ENCODE measurements at regions not wholly inside any gene's neighbourhood (a gene's known extent, or its start where the extent isn't known, plus 50 kb on each side); places are given as distances from the start of the nearest gene placed in this dataset.

DNA sequence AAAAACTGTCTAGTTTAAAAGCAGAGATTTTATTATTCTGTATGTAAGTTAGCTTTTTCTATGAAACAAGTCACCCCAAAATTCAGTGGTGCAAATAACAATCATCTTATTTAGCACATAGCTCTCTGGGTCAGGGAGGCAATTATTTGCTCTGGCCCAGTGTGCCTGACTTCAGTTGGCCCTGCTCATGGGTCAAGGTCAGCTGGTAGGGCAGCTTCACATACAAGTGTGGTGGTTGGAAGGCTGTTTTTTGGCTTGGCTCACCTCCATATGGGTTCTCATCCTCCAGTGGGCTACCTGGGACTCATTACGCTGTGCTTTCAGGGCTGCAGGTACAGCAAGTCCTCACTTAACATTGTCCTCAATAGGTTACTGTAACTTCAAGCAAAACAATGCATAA is 228.6 kb downstream of the NR2F2 start:
- H3K9me3 Mint-ChIP-seq: peaks cover 3% of the 10 kb centered on the region

DNA sequence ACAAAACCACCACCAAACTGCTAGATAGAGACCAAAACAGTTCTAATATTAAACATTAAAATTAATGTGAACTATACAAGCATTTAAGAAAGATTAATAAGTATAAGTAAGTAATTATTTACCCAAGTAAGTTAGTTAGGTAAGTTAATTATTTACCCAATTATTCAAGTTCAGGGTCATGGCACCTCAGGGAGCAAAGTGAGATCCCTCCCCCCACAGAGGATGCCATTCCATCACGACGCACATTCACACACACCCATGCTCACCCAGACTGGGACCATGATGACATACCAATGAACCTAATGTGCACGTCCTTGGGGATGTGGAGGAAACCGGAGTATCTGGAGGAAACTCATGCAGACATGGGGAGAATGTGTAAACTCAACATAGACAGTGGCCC is 229.1 kb downstream of the NR2F2 start:
- Mint-ChIP-seq H3K4me3 (no peak overlapping the region), H3K27me3 (ENCODE audit: insufficient read depth) (no peaks in the 10 kb centered on the region), H3K9me3 (peaks cover 3% of the 10 kb centered on the region), H3K4me1 (ENCODE audit: low read depth) (no peaks in the 10 kb centered on the region), H3K36me3 (ENCODE audit: low read depth) (no peaks in the 10 kb centered on the region), H3K27ac (no peak overlapping the region)
- intact Hi-C loops (cut with micrococcal nuclease): no loop called here
- no peak for DNase-seq (ENCODE audit: low spot score)

More for the DNA sequence above, 228.6 kb downstream of the NR2F2 start:
- H3K36me3 Mint-ChIP-seq (ENCODE audit: low read depth): no peaks in the 10 kb centered on the region
- DNase-seq (ENCODE audit: low spot score): no peak
- H3K27ac Mint-ChIP-seq: no peak overlapping the region
- H3K27me3 Mint-ChIP-seq (ENCODE audit: insufficient read depth): peaks cover 1% of the 10 kb centered on the region
- intact Hi-C loops (cut with micrococcal nuclease): no loop called here
- H3K4me1 Mint-ChIP-seq (ENCODE audit: low read depth): no peaks in the 10 kb centered on the region
- no peak overlapping the region for H3K4me3 Mint-ChIP-seq

DNA sequence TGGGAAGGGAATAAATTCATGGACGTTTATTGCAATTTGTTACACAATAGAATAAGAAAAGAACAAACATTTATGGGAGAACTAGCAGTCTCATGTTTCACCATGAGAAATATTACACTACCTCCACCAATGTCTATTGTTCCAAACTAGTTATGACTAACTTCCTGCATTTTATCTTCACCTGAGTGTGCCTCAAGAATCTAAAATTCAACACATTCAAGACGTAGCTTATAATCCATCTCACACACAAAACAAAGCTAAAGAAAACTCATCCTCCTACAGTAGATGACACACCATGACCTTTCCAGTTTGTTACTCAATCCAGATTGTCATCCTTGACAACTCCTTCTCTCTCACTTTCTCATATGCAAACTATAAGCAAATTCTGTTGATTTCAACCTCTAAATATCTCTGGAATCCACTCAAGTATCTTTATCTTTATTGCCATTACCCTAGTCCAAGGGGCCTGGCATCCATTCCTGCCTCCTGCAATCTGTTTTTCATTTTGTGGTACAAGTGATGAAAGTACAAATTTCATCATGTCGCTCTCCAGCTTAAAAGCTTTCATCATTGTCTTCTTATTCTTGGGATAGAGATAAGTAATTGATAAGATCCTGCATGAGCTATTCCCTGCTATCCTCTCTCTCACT is 229.9 kb downstream of the NR2F2 start:
- Mint-ChIP-seq H3K4me3 (no peak overlapping the region), H3K9me3 (peaks cover 1% of the 10 kb centered on the region), H3K27ac (no peak overlapping the region), H3K4me1 (ENCODE audit: low read depth) (no peaks in the 10 kb centered on the region), H3K36me3 (ENCODE audit: low read depth) (no peaks in the 10 kb centered on the region), H3K27me3 (ENCODE audit: insufficient read depth) (no peaks in the 10 kb centered on the region)
- intact Hi-C loops (cut with micrococcal nuclease): no loop called here
- DNase-seq (ENCODE audit: low spot score): no peak

DNA sequence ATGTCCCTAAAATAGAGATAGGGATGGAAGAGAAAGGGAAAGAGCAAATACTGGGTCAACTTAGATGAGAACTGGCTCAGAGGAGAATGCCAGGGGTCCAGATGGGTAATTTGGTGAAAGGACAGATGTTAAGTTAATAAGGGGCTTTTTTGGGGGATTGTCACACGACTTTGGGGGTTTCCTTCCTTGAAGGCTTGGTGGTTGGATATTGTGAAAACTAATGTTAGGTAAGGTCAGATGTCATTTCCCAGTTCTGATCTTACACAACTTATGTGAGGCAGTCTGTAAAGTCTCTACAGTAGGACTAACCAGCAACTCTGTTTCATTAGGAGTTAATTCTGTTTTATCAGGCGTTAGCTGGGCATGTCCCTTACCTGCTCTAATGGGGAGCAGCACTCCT is 231.1 kb downstream of the NR2F2 start:
- Mint-ChIP-seq H3K36me3 (ENCODE audit: low read depth) (no peaks in the 10 kb centered on the region), H3K27ac (no peak overlapping the region), H3K4me1 (ENCODE audit: low read depth) (no peaks in the 10 kb centered on the region), H3K27me3 (ENCODE audit: insufficient read depth) (no peaks in the 10 kb centered on the region), H3K4me3 (no peak overlapping the region), H3K9me3 (no peaks in the 10 kb centered on the region)
- DNase-seq (ENCODE audit: low spot score): no peak
- intact Hi-C loops (cut with micrococcal nuclease): no loop called here

DNA sequence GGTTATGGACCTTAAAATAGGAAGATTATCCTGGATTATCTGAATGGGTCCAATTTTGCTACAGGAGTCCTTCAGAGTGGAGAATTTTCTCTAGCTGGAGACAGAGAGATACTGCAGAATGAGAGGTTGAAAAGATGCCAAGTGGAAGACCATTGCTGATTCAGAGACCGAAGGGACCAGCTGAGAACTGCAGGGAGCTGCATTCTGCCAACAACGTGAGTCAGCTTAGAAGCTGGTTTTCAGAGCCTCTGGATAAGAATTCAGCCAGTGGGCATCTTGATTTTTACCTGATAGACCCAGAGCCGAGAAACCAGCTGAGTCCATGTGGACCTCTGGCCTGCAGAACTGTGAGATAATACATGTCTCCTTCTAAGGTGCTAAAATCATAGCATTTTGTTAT is 234.0 kb downstream of the NR2F2 start:
- Mint-ChIP-seq H3K27me3 (ENCODE audit: insufficient read depth) (no peaks in the 10 kb centered on the region), H3K4me1 (ENCODE audit: low read depth) (no peaks in the 10 kb centered on the region), H3K4me3 (no peak overlapping the region), H3K27ac (no peak overlapping the region), H3K9me3 (no peaks in the 10 kb centered on the region), H3K36me3 (ENCODE audit: low read depth) (no peaks in the 10 kb centered on the region)
- intact Hi-C loops (cut with micrococcal nuclease): no loop called here
- DNase-seq (ENCODE audit: low spot score): no peak

- Mint-ChIP-seq H3K4me1 (ENCODE audit: low read depth) (no peaks in the 10 kb centered on the region), H3K27me3 (ENCODE audit: insufficient read depth) (no peaks in the 10 kb centered on the region), H3K4me3 (no peak overlapping the region), H3K36me3 (ENCODE audit: low read depth) (no peaks in the 10 kb centered on the region), H3K27ac (no peak overlapping the region), H3K9me3 (no peaks in the 10 kb centered on the region)
- intact Hi-C loops (cut with micrococcal nuclease): no loop called here
- no peak for DNase-seq (ENCODE audit: low spot score)
Measured at GRCh38 chr15:96565266-96565665, 234.8 kb downstream of the NR2F2 start.

- H3K4me1 Mint-ChIP-seq (ENCODE audit: low read depth): no peaks in the 10 kb centered on the region
- H3K9me3 Mint-ChIP-seq: no peaks in the 10 kb centered on the region
- H3K27ac Mint-ChIP-seq: no peak overlapping the region
- H3K4me3 Mint-ChIP-seq: no peak overlapping the region
- H3K27me3 Mint-ChIP-seq (ENCODE audit: insufficient read depth): no peaks in the 10 kb centered on the region
- no peak for DNase-seq (ENCODE audit: low spot score)
- no peaks in the 10 kb centered on the region for H3K36me3 Mint-ChIP-seq (ENCODE audit: low read depth)
- intact Hi-C loops (cut with micrococcal nuclease): no loop called here
Measured at GRCh38 chr15:96574782-96575181, 244.3 kb downstream of the NR2F2 start.

DNA sequence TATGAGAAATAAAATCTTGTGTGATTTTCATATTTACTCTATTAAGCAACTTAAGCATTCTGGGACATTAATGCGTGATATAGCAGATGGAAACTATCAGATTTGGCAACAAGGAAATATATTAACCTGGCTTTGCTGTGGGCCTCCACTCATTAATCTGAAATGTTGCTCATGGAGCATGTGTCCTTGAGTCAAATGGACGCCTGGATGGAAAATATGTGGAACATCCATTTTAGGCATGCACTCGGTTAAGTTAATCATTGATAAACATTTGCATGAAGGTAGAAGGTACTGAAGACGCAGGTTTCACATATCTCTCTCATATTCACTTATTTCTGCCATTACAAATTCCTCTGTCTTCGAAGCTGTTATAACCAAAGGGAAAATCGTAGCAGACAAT is 246.1 kb downstream of the NR2F2 start:
- no peak overlapping the region for H3K27ac Mint-ChIP-seq
- no peaks in the 10 kb centered on the region for H3K36me3 Mint-ChIP-seq (ENCODE audit: low read depth)

DNA sequence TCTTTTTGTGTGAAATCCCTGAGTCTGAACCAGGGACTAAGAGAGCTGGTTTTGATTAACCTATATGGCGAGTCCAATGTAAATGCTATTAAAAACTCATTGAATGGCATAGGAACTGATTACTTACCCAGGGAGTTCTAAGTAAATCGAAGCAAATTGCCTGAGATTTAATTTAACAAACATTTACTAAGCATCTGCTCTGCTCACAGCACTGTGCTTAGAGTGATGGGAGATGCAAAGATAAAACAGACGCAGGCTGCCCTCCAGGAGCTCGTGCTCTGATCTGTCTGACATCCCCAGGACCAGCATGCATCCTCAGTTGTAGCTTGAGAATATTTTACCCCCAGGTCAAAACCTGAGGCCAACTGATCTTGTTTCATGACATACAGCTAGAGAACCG is 247.9 kb downstream of the NR2F2 start:
- intact Hi-C loops (cut with micrococcal nuclease): no loop called here
- H3K9me3 Mint-ChIP-seq: no peaks in the 10 kb centered on the region
- H3K27me3 Mint-ChIP-seq (ENCODE audit: insufficient read depth): no peaks in the 10 kb centered on the region
- no peaks in the 10 kb centered on the region for H3K36me3 Mint-ChIP-seq (ENCODE audit: low read depth)
- no peaks in the 10 kb centered on the region for H3K4me1 Mint-ChIP-seq (ENCODE audit: low read depth)
- no peak for DNase-seq (ENCODE audit: low spot score)
- no peak overlapping the region for H3K4me3 Mint-ChIP-seq
- H3K27ac Mint-ChIP-seq: no peak overlapping the region

More for the DNA sequence above, 246.1 kb downstream of the NR2F2 start:
- no peaks in the 10 kb centered on the region for H3K9me3 Mint-ChIP-seq
- H3K27me3 Mint-ChIP-seq (ENCODE audit: insufficient read depth): no peaks in the 10 kb centered on the region
- intact Hi-C loops (cut with micrococcal nuclease): no loop called here
- no peak overlapping the region for H3K4me3 Mint-ChIP-seq
- DNase-seq (ENCODE audit: low spot score): no peak
- no peaks in the 10 kb centered on the region for H3K4me1 Mint-ChIP-seq (ENCODE audit: low read depth)

DNA sequence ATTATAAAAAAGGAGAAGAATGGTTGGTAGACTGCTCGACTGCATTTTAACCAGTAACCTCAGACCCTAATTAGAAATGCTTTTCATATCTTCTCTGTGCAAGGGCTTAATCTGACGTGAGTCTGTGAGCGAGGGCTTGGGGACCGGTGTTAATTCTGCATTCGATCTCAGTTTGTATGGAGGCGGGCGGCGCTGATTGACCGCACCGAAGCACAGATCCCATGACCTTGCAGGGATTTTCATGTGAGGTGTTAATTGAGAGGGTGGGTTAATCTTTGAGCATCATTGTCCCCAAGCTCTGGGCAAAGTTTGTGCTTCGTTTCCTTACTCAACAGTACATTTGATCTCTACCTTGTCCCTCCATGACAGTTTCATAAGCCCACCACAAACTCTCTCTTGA is 250.9 kb downstream of the NR2F2 start:
- intact Hi-C loops (cut with micrococcal nuclease): loop anchor here (10.0 kb wide), 1 partner anchor 147 kb away; no protein-coding TSS in a partner anchor

GRCh38 chr15:96582473-96582872 is 252.0 kb downstream of the NR2F2 start:
- H3K4me3 Mint-ChIP-seq: no peak overlapping the region
- DNase-seq (ENCODE audit: low spot score): no peak
- no peaks in the 10 kb centered on the region for H3K4me1 Mint-ChIP-seq (ENCODE audit: low read depth)
- no peak overlapping the region for H3K27ac Mint-ChIP-seq
- intact Hi-C loops (cut with micrococcal nuclease): loop anchor here (10.0 kb wide), 1 partner anchor 148 kb away; no protein-coding TSS in a partner anchor
- no peaks in the 10 kb centered on the region for H3K27me3 Mint-ChIP-seq (ENCODE audit: insufficient read depth)
- H3K9me3 Mint-ChIP-seq: no peaks in the 10 kb centered on the region
- H3K36me3 Mint-ChIP-seq (ENCODE audit: low read depth): no peaks in the 10 kb centered on the region

More for the DNA sequence above, 250.9 kb downstream of the NR2F2 start:
- H3K36me3 Mint-ChIP-seq (ENCODE audit: low read depth): no peaks in the 10 kb centered on the region
- no peaks in the 10 kb centered on the region for H3K9me3 Mint-ChIP-seq
- no peaks in the 10 kb centered on the region for H3K4me1 Mint-ChIP-seq (ENCODE audit: low read depth)
- H3K27me3 Mint-ChIP-seq (ENCODE audit: insufficient read depth): no peaks in the 10 kb centered on the region
- DNase-seq (ENCODE audit: low spot score): no peak
- H3K4me3 Mint-ChIP-seq: no peak overlapping the region
- H3K27ac Mint-ChIP-seq: no peak overlapping the region

GRCh38 chr15:96583671-96584070 is 253.2 kb downstream of the NR2F2 start:
- H3K4me1 Mint-ChIP-seq (ENCODE audit: low read depth): no peaks in the 10 kb centered on the region
- no peak overlapping the region for H3K4me3 Mint-ChIP-seq
- H3K27me3 Mint-ChIP-seq (ENCODE audit: insufficient read depth): no peaks in the 10 kb centered on the region
- no peaks in the 10 kb centered on the region for H3K9me3 Mint-ChIP-seq
- no peak for DNase-seq (ENCODE audit: low spot score)
- intact Hi-C loops (cut with micrococcal nuclease): loop anchor here (10.0 kb wide), 1 partner anchor 149 kb away; no protein-coding TSS in a partner anchor
- H3K27ac Mint-ChIP-seq: no peak overlapping the region
- no peaks in the 10 kb centered on the region for H3K36me3 Mint-ChIP-seq (ENCODE audit: low read depth)

- no peak for DNase-seq (ENCODE audit: low spot score)
- intact Hi-C loops (cut with micrococcal nuclease): loop anchor here (5.0 to 10.0 kb wide), 2 partner anchors 151 to 228 kb away; no protein-coding TSS in a partner anchor
- H3K4me1 Mint-ChIP-seq (ENCODE audit: low read depth): no peaks in the 10 kb centered on the region
- H3K27ac Mint-ChIP-seq: no peak overlapping the region
- no peaks in the 10 kb centered on the region for H3K27me3 Mint-ChIP-seq (ENCODE audit: insufficient read depth)
- H3K9me3 Mint-ChIP-seq: no peaks in the 10 kb centered on the region
- no peaks in the 10 kb centered on the region for H3K36me3 Mint-ChIP-seq (ENCODE audit: low read depth)
- no peak overlapping the region for H3K4me3 Mint-ChIP-seq
Measured at GRCh38 chr15:96585484-96586386, 255.2 kb downstream of the NR2F2 start.
